Activated T-helper 9 cell treated with anti-CD3 and anti-CD28 coated beads, Interleukin-2, amount 50 U/mL, for 16 hours (primary cell): ENCODE measurements at regions not wholly inside any gene's neighbourhood (a gene's known extent, or its start where the extent isn't known, plus 50 kb on each side); places are given as distances from the start of the nearest gene placed in this dataset.

Experiments
- DNase-seq: peaks from one replicate; pipeline ENCODE4 v3.0.0-alpha.2; 2020; ENCODE audit warnings: low read depth

- no peak for DNase-seq
Measured at GRCh38 chr21:43364261-43364510, 62.7 kb downstream of the SIK1 start.

- DNase-seq = no peak
Measured at GRCh38 chr21:43363506-43364260, 63.2 kb downstream of the SIK1 start.

GRCh38 chr21:43362915-43363314 lies 64.0 kb downstream of the SIK1 start:
- no peak for DNase-seq

- peak; percentile 48 for DNase-seq
Measured at GRCh38 chr21:43362321-43362791, 64.6 kb downstream of the SIK1 start.

- DNase-seq = no peak
Measured at GRCh38 chr21:43361493-43362296, 65.2 kb downstream of the SIK1 start.

- DNase-seq = no peak
Measured at GRCh38 chr21:43361127-43361492, 65.8 kb downstream of the SIK1 start.

GRCh38 chr21:43360441-43361126 lies 66.3 kb downstream of the SIK1 start:
- DNase-seq = no peak

- DNase-seq = no peak
Measured at GRCh38 chr21:43358940-43359822, 67.8 kb downstream of the SIK1 start.

- no peak for DNase-seq
Measured at GRCh38 chr21:43357715-43358430, 69.1 kb downstream of the SIK1 start.

GRCh38 chr21:43355925-43356289 lies 71.0 kb downstream of the SIK1 start:
- no peak for DNase-seq

- no peak for DNase-seq
Measured at GRCh38 chr21:43355266-43355924, 71.5 kb downstream of the SIK1 start.

- DNase-seq = no peak
Measured at GRCh38 chr21:43354666-43355065, 72.3 kb downstream of the SIK1 start.

GRCh38 chr21:43354026-43354420 lies 72.9 kb downstream of the SIK1 start:
- no peak for DNase-seq

GRCh38 chr21:43353282-43354025 lies 73.5 kb downstream of the SIK1 start:
- DNase-seq = no peak

GRCh38 chr21:43352568-43353281 lies 74.2 kb downstream of the SIK1 start:
- DNase-seq = no peak

GRCh38 chr21:43352154-43352537 lies 74.8 kb downstream of the SIK1 start:
- no peak for DNase-seq

- DNase-seq = no peak
Measured at GRCh38 chr21:43351501-43352153, 75.3 kb downstream of the SIK1 start.

- no peak for DNase-seq
Measured at GRCh38 chr21:43349644-43350043, 77.3 kb downstream of the SIK1 start.

- DNase-seq = no peak
Measured at GRCh38 chr21:43348801-43349261, 78.1 kb downstream of the SIK1 start.
